IMR-90 (cell line): ENCODE measurements at regions not wholly inside any gene's neighbourhood (a gene's known extent, or its start where the extent isn't known, plus 50 kb on each side); places are given as distances from the start of the nearest gene placed in this dataset.

ENCODE experiments used
- ATAC-seq: fragments of 200-7000 bp; cut with Tn5 transposase; 2 replicates; pipeline ENCODE4 v1.9.1; 2020; ENCODE audit warnings: low read depth, mild to moderate bottlenecking, moderate library complexity
- BruUV-seq: library from RNA; stranded (reverse); fragments of 400-500 nt; replicated peaks from 2 replicates; lab custom pipeline; 2021; lab: Mats Ljungman, UMichigan
- CTCF ChIA-PET: fragments of 300-600 bp; formaldehyde crosslinking; extraction: SDS; loops from one replicate; lab custom pipeline; 2021; ENCODE audit warnings: antibody characterized with exemption; lab: Yijun Ruan, JAX
- POLR2A ChIA-PET: fragments of 300-600 bp; sonication (Branson Sonifier 250); formaldehyde crosslinking; loops from one replicate; lab custom pipeline; 2022; ENCODE audit warnings: antibody characterized with exemption; ENCODE audit not compliant: unreplicated experiment; lab: Charles Lee
- DNase-seq: peaks from one replicate; pipeline ENCODE4 v3.0.0; 2013
- H2AFZ ChIP-seq: replicated peaks from 2 replicates; pipeline ENCODE3; 2013; ENCODE audit warnings: low read length, mild to moderate bottlenecking; ENCODE audit not compliant: poor library complexity
- H2AK5ac ChIP-seq: 2 replicates; pipeline ENCODE4 v1.6.1; 2013; ENCODE audit warnings: low read depth, low read length, inconsistent platforms
- H2AK9ac ChIP-seq: replicated peaks from 2 replicates; pipeline ENCODE3; 2013; ENCODE audit warnings: mild to moderate bottlenecking, low read depth, low read length, moderate library complexity; ENCODE audit not compliant: poor library complexity
- H2BK120ac ChIP-seq: 2 replicates; pipeline ENCODE4 v1.6.1; 2013; ENCODE audit warnings: low read depth, low read length, inconsistent platforms
- H2BK15ac ChIP-seq: 3 replicates; pipeline ENCODE4 v1.6.1; 2013; ENCODE audit warnings: low read depth, low read length, inconsistent platforms
- H2BK20ac ChIP-seq: 2 replicates; pipeline ENCODE4 v1.6.1; 2013; ENCODE audit warnings: low read depth, mild to moderate bottlenecking, inconsistent platforms, low read length, moderate library complexity
- H2BK5ac ChIP-seq: 2 replicates; pipeline ENCODE4 v1.6.1; 2013; ENCODE audit warnings: mild to moderate bottlenecking, low read depth, low read length, inconsistent platforms; ENCODE audit not compliant: poor library complexity, severe bottlenecking
- H3K14ac ChIP-seq: replicated peaks from 2 replicates; pipeline ENCODE4 v1.6.1; 2013; ENCODE audit warnings: low read depth, low read length, inconsistent platforms
- H3K18ac ChIP-seq: 2 replicates; pipeline ENCODE4 v1.6.1; 2013; ENCODE audit warnings: low read depth, low read length, control low read depth
- H3K23ac ChIP-seq: 2 replicates; pipeline ENCODE4 v1.6.1; 2013; ENCODE audit warnings: low read depth, low read length, inconsistent platforms
- H3K27ac ChIP-seq: 2 replicates; pipeline ENCODE4 v1.5.1; 2013; ENCODE audit warnings: mild to moderate bottlenecking, control low read depth, low read length; ENCODE audit not compliant: insufficient read depth
- H3K27me3 ChIP-seq: 2 replicates; pipeline ENCODE4 v1.6.1; 2013; ENCODE audit warnings: low read length; ENCODE audit not compliant: control insufficient read depth, insufficient read depth
- H3K36me3 ChIP-seq: 2 replicates; pipeline ENCODE4 v1.6.1; 2013; ENCODE audit warnings: low read length, mixed read lengths; ENCODE audit not compliant: control insufficient read depth, insufficient read depth
- H3K4ac ChIP-seq: 2 replicates; pipeline ENCODE4 v1.6.1; 2013; ENCODE audit warnings: low read depth, low read length, inconsistent platforms
- H3K4me1 ChIP-seq: 2 replicates; pipeline ENCODE4 v1.6.1; 2013; ENCODE audit warnings: low read length, mixed read lengths; ENCODE audit not compliant: control insufficient read depth, insufficient read depth
- H3K4me2 ChIP-seq: 2 replicates; pipeline ENCODE4 v1.6.1; 2013; ENCODE audit warnings: low read depth, mild to moderate bottlenecking, control low read depth, low read length, moderate library complexity
- H3K4me3 ChIP-seq: 2 replicates; pipeline ENCODE4 v1.5.1; 2013; ENCODE audit warnings: low read depth, mild to moderate bottlenecking, control low read depth, low read length, moderate library complexity; ENCODE audit not compliant: insufficient read depth
- H3K56ac ChIP-seq: 2 replicates; pipeline ENCODE4 v1.6.1; 2013; ENCODE audit warnings: low read length, inconsistent platforms; ENCODE audit not compliant: insufficient read depth; ENCODE audit errors: extremely low read depth
- H3K79me1 ChIP-seq, 2 experiments: 2 replicates each; pipeline ENCODE4 v1.6.1; 2013; ENCODE audit warnings: low read length in 2 of 2, inconsistent platforms in 1 of 2, low read depth in 1 of 2
- H3K9ac ChIP-seq: 2 replicates; pipeline ENCODE4 v1.6.1; 2013; ENCODE audit warnings: low read depth, low read length, control low read depth
- H3K9me1 ChIP-seq: 2 replicates; pipeline ENCODE4 v1.6.1; 2013; ENCODE audit warnings: low read length, inconsistent platforms; ENCODE audit not compliant: insufficient read depth
- H3K9me3 ChIP-seq: 2 replicates; pipeline ENCODE4 v1.6.1; 2013; ENCODE audit warnings: low read length; ENCODE audit not compliant: control insufficient read depth, insufficient read depth
- H4K20me1 ChIP-seq: 2 replicates; pipeline ENCODE4 v1.6.1; 2013; ENCODE audit warnings: low read length, inconsistent platforms; ENCODE audit not compliant: insufficient read depth
- H4K5ac ChIP-seq: 2 replicates; pipeline ENCODE4 v1.6.1; 2013; ENCODE audit warnings: mild to moderate bottlenecking, low read depth, low read length, control low read depth
- H4K8ac ChIP-seq, 2 experiments: 2 replicates each; pipeline ENCODE4 v1.6.1; 2013; ENCODE audit warnings: low read depth in 2 of 2, low read length in 2 of 2, control low read depth in 1 of 2, inconsistent platforms in 1 of 2
- H4K91ac ChIP-seq: 2 replicates; pipeline ENCODE4 v1.6.1; 2013; ENCODE audit warnings: low read depth, low read length, inconsistent platforms; ENCODE audit not compliant: insufficient read depth
- MAFK ChIP-seq: IDR thresholded peaks from 2 replicates; pipeline ENCODE4 v1.6.1; 2012; ENCODE audit warnings: low read depth, low read length, improper control_type of control experiment
- MXI1 ChIP-seq: IDR thresholded peaks from 2 replicates; pipeline ENCODE4 v1.6.1; 2012; ENCODE audit warnings: low read depth, mild to moderate bottlenecking, low read length, moderate library complexity, borderline replicate concordance
- RAD21 ChIP-seq: IDR thresholded peaks from 2 replicates; pipeline ENCODE4 v1.6.1; 2012; ENCODE audit warnings: low read length, improper control_type of control experiment
- WGBS, 2 experiments: methylation state at CpG; one replicate each; pipeline versions ENCODE4 v1.1.5 to v1.1.7; 2013; ENCODE audit warnings: missing lambda C conversion rate in 2 of 2; ENCODE audit not compliant: insufficient read length in 1 of 2; ENCODE audit errors: extremely low coverage in 2 of 2; 5-methylcytosine and 5-hydroxymethylcytosine counted together
- dilution Hi-C: fragments of 300-500 bp; cut with HindIII; formaldehyde crosslinking; loops from one replicate; pipeline ENCODE4 v1.14.3; 2018; ENCODE audit warnings: low sequenced_read_pairs; ENCODE audit not compliant: unreplicated experiment
- in situ Hi-C: fragments of 300-500 bp; cut with MboI; formaldehyde crosslinking; loops from 3 replicates; pipeline ENCODE4 v1.14.3; 2019; ENCODE audit warnings: low sequenced_read_pairs, inconsistent platforms, mixed read lengths
- intact Hi-C: fragments of 100-400 bp; cut with micrococcal nuclease; formaldehyde crosslinking; loops from 2 replicates; pipeline ENCODE4 v1.10.0; 2022

DNA sequence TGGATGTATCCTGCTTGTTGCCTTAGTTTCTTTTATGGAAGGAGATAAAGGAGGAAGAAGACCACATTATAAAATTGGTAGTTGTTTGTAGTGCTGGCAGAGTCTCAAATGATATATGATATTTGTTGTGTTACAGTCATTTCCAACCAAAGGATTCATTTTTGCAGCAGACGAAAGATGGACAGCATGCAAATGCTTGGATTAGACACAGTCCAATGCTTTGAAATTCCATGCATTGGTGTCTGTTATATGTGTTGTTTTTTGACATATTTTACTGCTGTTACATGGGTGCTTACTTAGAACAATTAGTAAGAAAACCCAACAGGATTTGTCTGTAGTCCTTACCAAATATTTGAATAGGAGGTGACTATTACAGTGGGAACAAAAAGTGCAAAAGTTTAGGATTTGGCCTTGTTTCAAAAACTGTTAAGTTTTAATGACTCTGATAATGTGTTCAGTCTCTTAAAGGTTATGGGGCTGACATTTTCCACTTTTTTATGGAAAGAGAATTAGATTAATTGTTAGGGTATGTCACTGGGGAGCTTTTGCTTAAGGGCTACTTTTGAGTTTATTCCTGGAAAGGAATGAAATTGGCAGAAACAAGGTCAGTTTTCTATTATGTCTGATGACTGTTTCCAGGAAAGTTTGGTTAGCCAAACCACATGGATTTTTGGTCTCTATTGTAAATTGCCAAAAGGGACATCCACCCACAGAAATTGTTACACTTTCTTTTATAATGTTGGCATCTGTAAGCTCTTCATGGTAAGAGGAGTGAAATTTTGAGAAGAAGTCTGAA, 229.4 kb upstream of the MMADHC start:
- Histone ChIP-seq H3K79me1 (no peaks in the 10 kb centered on the region), H3K18ac (no peak overlapping the region), H3K4me1 (no peaks in the 10 kb centered on the region), H3K36me3 (no peaks in the 10 kb centered on the region), H2BK5ac (no peak overlapping the region), H2BK120ac (no peak overlapping the region), H3K9me1 (no peaks in the 10 kb centered on the region), H3K56ac (no peak overlapping the region), H3K9ac (no peak overlapping the region), H4K8ac (no peak overlapping the region), H3K4ac (no peak overlapping the region), H3K27ac (no peak overlapping the region), H2AK5ac (no peak overlapping the region), H2AFZ (no peak overlapping the region), H4K5ac (no peak overlapping the region), H3K23ac (no peak overlapping the region), H3K14ac (no peak overlapping the region), H3K4me3 (no peak overlapping the region), H2AK9ac (no peak overlapping the region), H3K9me3 (no peaks in the 10 kb centered on the region; the same call in 1 of the 2 replicates), H3K27me3 (no peaks in the 10 kb centered on the region), H4K20me1 (no peaks in the 10 kb centered on the region), H4K91ac (no peak overlapping the region), H2BK20ac (no peak overlapping the region), H3K4me2 (no peak overlapping the region), H2BK15ac (no peak overlapping the region)
- ATAC-seq (no peak), DNase-seq (no peak)
- POLR2A ChIA-PET: no interaction called here
- CTCF ChIA-PET: no interaction called here
- no TSS peak for BruUV-seq
- dilution Hi-C loops: no loop called here
- TF ChIP-seq MAFK (no peak), RAD21 (no peak), MXI1 (no peak)
- intact Hi-C loops: no loop called here
- in situ Hi-C loops: no loop called here
- WGBS, 2 experiments: no CpG with 5 or more reads among the region's 1 CpG
